HG03196 (cell line): ENCODE measurements at regions not wholly inside any gene's neighbourhood (a gene's known extent, or its start where the extent isn't known, plus 50 kb on each side); places are given as distances from the start of the nearest gene placed in this dataset.

Experiments
- ATAC-seq: cut with Tn5 transposase; IDR thresholded peaks from one replicate; pipeline ENCODE4 v1.9.1; 2021; ENCODE audit not compliant: unreplicated experiment

DNA sequence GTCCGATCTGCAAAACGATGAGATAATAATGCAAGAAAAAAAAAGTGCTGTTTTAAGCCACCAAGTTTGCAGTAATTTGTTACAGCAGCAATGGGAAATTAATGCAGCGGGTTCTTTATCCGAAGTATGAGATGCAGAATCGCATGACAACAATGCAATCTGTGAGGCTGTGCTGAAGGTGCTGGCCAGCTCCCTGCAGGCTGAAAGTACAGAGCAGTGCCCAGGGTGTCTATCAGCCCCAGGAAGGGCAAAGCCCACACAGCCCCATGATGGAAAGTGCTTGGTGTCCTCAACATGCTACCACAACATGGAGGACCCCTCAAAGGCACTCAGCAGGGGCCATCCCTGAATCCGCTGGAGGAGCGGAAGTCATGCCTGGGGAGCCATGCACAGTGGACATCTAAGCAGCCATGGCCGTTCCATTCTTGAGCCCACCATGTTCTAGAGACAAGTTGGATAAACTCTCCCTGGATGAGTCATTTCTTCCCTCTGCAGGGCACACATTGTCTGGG is 199.5 kb upstream of the PFKP start:
- no peak for ATAC-seq

DNA sequence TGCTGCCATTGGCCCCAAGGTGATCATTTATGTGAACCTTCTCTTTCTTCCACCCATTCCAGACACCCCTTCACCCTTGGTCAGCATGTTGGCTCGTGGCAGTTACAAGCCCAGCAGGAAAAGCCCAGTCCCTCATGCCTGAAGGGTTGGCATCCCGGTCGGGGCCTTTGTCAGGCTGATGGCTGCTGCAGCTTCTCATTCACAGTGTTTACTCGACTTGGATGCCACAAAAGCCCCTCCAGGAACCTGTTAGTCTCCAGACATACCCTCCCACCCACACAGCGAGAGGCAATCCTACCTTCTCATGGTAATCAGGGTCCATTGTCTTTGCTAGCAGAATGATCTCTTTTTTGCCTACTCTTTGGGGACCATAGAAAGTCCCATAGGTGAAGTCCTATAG is 200.8 kb upstream of the PFKP start:
- no peak for ATAC-seq

DNA sequence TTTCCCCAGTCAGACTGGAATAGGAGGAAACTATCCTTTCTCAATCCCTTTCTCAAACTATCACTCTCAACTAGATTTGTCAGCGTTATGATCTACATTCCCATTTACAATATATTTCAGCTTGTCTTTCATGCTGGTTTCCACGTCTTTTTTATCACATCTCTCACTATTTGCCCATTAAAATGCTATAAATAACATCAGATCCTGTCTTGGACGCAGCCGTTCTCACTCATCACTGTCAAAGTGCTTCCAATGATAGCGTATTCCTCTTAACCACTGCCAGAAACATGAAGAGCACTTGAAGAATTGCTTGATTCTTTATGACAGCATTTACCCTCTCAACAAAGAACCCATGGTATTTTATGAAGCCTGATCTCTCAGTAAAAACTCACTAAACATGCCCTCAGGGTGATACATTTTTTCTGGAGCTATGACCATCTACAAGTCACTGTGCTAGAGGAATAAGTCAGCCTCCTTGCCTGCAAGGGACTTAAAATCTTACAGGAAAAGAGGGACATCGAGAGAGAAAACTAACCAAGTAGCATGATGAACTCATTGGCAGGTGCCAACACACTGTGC is 205.6 kb upstream of the PFKP start:
- no peak for ATAC-seq

DNA sequence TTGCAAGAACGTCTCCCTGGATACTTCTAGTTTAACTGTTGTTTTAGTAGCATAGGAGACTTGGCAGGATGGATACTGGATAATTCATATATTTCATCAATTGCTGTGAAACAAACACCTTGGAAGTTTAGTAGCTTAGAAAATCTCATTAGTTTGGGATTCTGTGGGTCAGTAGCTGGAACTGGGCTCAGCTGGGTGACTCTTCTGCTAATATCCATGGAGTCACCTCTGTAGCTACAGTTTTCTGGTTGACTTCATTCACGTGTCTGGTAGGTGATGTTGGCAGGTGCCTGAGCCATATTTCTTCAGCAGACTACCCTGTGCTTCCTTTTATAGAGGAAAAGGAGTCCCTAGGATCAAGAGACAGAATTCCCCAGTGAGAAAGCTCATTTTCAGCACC is 208.9 kb upstream of the PFKP start:
- no peak for ATAC-seq

DNA sequence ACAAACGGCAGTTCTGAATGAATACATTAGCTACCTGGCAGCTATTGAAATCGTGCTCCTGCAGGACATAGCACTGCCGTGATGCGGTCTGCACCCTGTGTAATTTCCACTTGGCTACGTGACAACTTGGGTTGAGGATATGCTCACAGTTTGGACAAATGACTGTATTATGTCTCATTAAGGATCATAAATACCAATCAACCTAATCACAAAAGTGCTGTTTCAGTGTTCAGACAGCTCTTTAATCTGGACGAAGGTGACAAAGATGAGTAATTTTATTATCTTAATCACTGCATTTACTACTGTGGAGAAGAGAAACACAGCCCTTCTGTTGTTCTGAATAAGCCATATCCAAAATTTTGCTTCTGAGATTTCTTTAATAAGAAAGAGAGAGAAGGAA is 210.8 kb upstream of the PFKP start:
- ATAC-seq = no peak

DNA sequence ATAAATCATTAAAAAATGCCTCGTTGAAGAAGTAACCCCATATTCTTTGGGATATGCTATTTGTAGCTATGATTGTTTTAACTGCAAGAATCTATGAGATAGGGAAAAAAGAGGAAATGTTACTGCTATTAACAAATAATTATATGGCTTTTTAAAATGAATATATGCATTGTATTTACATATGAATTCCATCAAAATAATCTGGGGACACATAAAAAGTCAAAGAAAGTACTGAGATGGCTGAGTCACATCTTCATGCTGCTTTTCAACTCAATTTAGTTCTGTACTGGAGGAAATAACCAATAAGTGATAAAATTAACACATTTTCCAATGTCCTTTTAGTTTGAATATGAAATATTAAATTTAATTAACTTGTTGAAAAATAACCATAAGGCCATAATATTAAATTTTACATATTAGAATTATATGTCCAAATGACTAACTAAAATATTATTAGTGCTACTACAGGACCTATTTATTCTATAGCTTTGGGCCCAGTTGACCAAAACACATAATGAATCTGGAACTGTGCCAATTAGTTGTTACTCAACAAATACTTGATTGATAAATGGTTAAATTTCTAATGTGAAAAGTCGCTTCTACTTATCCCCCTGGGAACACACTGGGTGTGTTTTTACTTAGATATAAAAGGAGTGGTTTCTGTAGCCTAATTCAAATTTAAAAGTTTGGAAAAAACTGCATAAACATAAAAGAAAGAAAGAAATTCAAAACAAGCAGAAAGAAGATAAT is 214.6 kb upstream of the PFKP start:
- ATAC-seq = no peak

DNA sequence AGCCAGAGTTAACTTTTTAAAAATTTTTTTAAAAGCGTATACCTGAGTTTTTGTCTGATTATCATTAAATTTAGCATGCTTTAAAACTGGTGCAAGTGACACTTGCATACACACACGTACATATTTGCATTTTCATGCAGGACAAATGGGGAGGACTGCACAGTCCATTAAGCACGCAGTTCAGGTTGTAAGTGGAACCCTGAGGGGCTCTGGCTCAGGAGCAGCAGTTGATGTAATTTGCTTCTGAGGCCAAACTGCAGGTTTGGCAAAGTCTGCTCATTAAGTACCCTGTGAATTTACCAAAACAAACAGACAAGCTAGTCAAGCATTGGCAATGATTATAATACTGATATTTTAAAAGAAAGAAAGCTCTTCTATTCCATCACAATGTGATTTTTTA is 215.8 kb upstream of the PFKP start:
- ATAC-seq = no peak

DNA sequence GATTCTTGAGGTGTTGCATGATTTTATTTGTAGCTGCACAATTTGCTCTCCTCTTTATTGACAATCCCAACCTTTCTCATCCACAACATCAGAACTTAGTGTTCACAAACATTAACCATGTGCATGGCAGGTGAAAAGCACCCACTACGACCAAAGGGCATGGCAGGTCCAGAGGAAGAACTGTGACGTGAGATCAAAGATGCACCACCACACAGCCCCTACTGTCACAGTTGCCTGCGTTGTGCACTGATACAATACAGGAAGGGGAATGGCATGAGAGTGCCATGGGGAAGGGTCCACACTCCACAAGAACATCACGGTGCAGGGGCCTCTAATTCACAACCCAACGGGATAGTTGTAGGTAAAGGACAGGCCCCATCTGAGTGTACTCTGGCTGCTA is 217.1 kb upstream of the PFKP start:
- ATAC-seq = no peak

DNA sequence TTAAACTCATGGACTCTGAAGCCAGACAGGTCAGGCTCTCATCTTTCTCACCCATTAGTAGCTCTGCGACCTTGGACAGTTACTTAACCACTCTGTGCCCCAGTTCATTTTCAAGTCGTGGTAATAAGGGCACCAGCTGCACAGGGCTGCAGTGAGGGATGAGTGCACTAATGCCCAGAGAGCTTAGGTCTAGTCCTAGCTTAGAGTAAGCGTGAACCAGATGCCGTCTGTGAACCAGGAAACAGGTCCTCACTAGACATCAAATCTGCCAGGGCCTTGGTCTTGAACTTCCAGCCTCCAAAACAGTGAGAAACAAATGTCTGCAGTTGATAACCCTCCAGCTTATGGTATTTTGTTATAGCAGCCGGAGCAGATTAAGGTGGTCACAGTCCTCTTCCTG is 222.4 kb upstream of the PFKP start:
- ATAC-seq = no peak

DNA sequence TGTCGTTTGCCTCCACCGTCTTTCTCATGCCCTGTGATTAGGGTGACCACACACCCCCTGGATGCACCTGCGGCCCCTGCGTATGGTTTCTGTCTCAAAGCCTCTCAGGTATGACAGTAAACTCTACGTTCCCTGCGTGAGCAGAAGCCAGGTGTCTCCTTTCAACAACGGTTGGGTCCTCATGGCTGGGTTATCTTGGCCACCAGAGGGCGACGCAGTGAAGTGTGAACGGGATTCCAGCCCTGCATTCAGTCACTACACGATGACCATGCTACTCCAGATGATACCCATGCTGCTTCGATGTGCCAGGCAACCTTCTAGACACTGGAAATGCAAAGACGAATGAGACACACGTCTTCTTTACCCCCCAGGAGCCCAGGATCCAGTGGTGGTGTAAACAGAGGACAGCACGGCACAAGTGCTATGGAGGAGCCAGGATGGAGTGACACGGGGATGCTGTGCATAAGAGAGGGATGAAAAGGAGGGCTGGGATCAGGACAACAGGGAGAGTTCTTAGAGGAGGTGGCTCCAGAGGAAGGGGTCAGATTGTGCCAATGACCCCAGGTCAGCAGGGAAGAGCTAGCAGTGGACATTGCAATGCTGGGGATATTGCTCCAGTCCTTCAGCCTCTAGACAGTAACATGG is 228.1 kb upstream of the PFKP start:
- no peak for ATAC-seq

DNA sequence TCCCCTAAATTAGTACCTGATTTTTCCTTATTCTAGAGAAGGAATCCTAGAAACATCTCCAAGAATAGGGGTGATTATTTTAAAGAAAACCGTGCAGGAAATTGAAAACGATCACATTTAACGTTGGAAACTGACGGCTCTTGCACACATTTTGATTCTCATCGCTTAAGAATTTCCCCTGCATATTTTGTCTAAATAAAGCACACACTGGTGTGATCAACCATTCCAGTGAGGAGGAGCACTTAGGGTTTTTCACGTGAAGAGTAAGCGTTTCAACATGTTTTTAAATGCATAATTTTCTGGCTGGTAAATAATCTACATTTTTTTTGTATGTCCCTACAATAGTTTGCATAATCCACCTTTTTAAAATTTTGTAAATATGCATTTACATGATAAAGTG is 229.7 kb upstream of the PFKP start:
- no peak for ATAC-seq

DNA sequence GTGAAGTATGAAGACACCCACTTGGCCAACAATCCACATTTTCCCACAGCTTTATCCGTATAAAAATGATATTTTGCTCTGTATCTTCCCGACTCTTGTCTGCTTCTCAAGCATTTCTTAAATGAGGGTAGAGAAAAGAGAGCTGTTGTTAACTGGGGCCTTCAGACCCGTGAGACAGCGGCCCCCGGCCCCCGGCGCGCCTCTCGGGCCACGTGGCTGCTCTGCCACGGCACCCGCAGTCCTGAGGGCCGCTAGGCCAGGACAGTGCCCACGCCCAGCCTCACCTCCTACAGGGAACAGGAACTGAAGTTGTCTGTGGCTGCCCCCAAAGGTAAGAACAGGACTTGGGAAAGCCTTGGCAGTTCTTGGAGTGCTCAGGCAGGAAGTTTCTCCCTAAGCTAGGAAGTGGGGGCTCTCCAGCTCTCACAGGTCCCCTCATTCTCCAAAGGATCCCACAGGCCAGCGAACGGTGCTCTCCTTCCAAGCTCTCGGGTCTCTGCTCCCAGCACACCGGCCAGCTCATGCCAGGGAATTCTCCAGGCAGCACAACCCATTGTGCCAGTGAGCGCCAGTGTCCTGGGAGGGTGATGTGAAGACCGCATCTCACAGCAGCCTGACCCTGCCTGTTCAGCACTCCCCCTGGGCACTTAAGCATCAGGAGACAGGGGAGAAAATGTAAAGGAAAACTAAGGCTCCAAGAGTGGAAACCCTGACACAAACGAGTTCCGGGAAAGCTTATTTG is 230.3 kb upstream of the PFKP start:
- no peak for ATAC-seq

DNA sequence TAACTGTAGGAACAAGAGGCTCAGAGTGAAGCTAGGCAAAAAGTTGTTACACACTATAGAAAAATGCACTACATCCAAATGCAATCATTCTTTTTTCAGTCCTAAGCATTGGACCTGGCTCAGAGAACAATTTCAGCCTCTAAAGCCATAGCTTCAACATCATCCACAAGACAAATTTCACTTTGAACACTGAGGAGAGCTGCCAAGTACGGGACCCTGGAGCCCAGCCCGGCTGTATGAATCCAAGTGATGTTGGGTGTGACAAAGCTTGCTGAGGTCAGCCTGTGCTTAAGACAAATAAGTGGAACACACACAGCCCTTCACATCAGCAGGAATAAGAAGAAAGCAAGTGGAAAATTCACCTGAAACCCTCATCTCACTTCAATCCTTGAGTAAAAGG is 233.1 kb upstream of the PFKP start:
- ATAC-seq = no peak

DNA sequence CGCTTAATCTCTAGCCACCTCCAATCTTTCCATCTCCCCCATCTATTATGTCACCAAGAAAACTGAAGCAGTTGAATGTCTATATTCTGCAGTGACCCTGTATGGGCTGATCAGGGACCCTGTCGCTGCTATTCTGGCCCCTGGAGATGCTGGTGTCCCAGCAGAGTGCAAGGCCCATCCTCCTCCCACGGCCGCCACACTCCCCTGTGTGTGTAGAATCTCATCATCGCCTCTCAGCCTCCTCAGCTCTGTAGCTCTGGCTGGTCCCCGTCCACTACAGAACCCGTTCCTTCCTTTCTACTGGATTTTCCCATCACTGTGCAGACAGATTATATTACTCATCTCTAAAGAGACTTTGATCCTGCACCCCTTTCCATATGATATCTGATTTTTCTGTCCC is 235.8 kb upstream of the PFKP start:
- no peak for ATAC-seq

DNA sequence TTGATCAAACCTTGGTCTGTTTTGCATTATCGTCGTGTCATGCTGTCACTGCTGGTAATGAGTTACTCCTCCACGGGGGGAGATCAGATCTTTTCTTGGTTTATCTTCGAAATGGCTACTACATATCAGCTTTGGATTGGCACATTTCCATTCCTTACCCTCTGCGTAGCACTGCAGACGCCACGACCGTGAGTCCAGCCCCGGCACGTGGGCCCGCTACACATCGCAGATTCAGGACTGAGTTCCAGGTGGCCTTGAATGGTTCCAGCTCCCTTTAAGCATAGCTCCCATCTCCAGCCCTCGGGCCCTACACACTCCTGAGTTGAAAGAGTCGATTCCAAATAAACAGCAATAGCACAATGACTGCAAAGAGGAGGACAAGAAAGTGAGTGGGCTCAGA is 238.6 kb upstream of the PFKP start:
- no peak for ATAC-seq

DNA sequence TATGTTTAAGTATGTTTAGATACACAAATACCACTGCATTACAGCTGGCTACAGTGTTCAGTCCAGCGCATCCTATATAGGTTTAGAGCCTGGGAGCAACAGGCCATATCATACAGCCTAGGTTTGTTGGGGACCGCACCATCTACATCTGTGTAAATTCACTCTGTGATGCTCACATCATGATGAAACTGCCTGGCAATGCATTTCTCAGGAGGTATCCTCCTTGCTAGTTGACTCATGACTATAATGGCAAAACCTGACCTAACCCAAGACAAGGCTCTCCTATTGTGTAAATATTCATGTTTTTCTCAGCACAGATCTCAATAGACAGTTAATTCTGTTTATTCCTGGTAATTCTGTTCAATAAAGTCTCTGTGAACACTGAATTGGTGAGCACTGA is 240.7 kb upstream of the PFKP start:
- no peak for ATAC-seq

DNA sequence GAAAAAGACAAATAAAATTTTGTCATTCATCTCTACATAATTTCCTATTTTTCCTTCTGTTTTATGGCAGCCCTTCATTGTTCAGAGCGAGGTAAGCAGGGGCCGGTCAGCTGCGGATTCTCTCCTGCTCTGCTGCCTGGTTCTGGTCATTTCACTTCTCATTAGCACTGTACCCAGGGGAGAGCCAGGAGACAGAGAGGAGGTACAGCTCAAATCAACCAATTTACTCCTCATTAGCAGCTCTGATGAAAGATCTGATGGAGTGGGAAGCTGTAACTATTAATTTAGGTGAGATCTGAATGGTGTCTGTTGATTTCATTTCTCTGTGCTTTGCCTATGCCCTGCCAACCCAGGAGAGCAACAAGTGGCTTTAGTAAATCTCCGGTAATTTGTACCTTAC is 241.5 kb upstream of the PFKP start:
- ATAC-seq = no peak

DNA sequence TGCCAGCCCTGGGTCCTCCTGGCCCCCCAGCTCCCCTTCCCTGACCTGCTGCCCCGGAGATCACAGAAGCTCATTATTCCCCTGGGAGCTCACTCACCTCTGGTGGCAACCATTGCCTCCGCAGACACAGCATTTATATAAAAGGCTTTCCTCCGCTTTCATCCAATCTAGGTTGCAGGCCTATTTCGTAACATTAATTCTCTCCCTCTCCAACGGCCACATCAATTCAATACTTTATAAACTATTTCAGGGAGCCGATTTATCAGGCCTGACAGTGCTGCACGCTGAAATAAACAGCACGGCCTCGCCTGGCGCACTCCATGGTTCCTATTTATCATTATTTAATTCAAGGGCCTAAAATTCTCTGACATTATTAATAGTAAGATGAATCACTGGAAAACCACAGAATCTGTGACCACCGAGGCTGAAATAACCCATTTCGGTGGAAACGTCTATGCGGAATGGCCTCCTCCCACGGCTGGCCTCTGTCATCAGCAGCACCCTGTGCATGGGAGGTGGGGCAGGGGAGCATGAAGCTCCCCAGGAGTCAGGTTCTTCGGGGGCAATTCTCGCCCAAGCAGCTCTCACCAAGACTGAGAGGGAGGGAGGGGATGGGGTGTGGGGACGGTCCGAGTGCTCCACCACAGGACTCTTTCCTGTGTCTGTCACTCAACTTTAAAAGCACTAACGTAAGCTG is 249.3 kb upstream of the PFKP start:
- no peak for ATAC-seq

DNA sequence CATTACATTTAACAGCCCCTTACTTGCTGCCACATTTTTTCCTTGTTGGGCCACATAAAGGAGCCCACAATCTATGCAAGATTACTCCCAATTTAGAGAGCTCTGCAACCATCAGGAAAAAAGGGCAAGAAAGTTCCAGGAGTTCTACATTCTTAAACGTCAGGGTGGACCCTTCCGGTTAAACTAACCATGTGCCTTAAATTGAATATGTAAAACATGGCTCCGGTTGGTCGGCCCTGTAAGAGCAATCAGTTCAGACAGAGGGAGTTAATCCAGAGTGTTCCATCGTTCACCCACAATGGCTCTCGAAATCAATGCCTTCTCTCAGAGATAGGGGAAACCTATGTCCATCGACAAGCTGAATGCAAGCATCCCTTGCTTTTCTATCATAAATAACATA is 253.7 kb upstream of the PFKP start:
- ATAC-seq = no peak

DNA sequence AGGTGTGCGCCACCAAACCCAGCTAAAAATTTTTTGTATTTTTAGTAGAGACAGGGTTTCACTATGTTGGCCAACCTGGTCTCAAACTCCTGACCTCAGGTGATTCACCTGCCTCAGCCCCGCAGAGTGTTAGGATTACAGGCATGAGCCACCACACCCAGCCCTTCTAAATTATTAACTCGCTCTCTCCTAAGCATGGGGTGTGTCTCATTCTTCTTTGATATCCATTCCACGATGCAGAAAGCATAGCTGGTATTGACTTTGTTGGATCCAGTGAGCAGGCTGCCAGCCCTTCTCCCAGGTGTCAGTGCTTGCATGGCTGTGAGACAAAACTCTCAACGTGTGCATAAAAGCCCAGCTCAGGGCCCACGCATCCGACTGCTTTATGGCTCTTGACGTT is 254.1 kb upstream of the PFKP start:
- ATAC-seq = no peak

DNA sequence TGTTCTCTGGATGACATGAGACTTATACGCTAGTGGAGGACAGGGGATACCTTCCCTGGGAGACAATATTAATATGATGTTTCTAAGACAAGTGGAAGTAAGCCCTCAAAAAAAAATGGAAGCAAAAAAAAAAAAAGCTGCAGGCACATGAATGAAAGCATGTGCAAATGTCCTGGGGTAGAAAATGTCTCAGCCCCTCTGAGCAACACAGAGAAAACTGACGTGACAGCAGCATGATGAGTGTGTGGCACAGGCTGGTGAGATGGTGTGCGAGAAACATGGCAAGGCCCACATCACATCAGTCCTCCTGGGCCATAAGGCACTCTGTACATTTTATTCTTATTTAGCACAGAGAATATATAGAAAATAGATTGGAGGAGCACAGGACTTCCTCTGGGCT is 254.7 kb upstream of the PFKP start:
- no peak for ATAC-seq
